PFSK-1 (cell line): ENCODE measurements at regions not wholly inside any gene's neighbourhood (a gene's known extent, or its start where the extent isn't known, plus 50 kb on each side); places are given as distances from the start of the nearest gene placed in this dataset.

Experiments
- POLR2AphosphoS5 ChIP-seq: IDR thresholded peaks from 2 replicates; pipeline ENCODE4 v1.6.1; 2012; ENCODE audit warnings: low read depth, mild to moderate bottlenecking, control low read depth, low read length, moderate library complexity
- REST ChIP-seq, 2 experiments: IDR thresholded peaks; 2 replicates each; pipeline versions ENCODE4 v1.6.1 to v1.8.0; 2011 to 2012; ENCODE audit warnings: low read depth in 2 of 2, low read length in 2 of 2, control low read depth in 1 of 2, inconsistent platforms in 1 of 2, mild to moderate bottlenecking in 1 of 2, moderate library complexity in 1 of 2; ENCODE audit not compliant: insufficient read depth in 1 of 2
- SIN3A ChIP-seq: IDR thresholded peaks from 2 replicates; pipeline ENCODE4 v1.6.1; 2012; ENCODE audit warnings: mild to moderate bottlenecking, low read length, moderate library complexity, borderline replicate concordance; ENCODE audit not compliant: insufficient read depth
- TAF1 ChIP-seq: IDR thresholded peaks from 2 replicates; pipeline ENCODE4 v1.6.1; 2012; ENCODE audit warnings: low read length, control low read depth, borderline replicate concordance; ENCODE audit not compliant: insufficient read depth

GRCh38 chr7:25368599-25369201 is 140.4 kb upstream of the NPVF start:
- TF ChIP-seq REST (IDR thresholded peaks at IDR 0.05; ENCODE audit: insufficient read depth in 1 of 2, low read depth in 2 of 2, low read length in 2 of 2): no peak
- no peak for TF ChIP-seq POLR2AphosphoS5
- TF ChIP-seq SIN3A: no peak
- TF ChIP-seq TAF1: no peak
